DND-41 (cell line): ENCODE measurements at regions not wholly inside any gene's neighbourhood (a gene's known extent, or its start where the extent isn't known, plus 50 kb on each side); places are given as distances from the start of the nearest gene placed in this dataset.

Experiments used
- ATAC-seq: fragments of 200-7000 bp; cut with Tn5 transposase; 3 replicates; pipeline ENCODE4 v1.9.1; 2021; ENCODE audit warnings: low read depth; ENCODE audit not compliant: insufficient read depth
- DNase-seq: peaks from one replicate; pipeline ENCODE4 v3.0.0-alpha.2; 2020
- H2AFZ ChIP-seq: 2 replicates; pipeline ENCODE4 v1.6.0; 2012; ENCODE audit warnings: low read depth, low read length
- H3K27ac ChIP-seq: 2 replicates; pipeline ENCODE4 v1.5.1; 2012; ENCODE audit warnings: low read length, inconsistent platforms
- H3K27me3 ChIP-seq: fragments of 200-600 bp; sonication (generic); 2 replicates; pipeline ENCODE4 v1.6.0; 2012; ENCODE audit warnings: low read length, mild to moderate bottlenecking, inconsistent platforms; ENCODE audit not compliant: insufficient read depth, poor library complexity
- H3K36me3 ChIP-seq: 2 replicates; pipeline ENCODE4 v1.5.1; 2012; ENCODE audit warnings: low read length, inconsistent platforms; ENCODE audit not compliant: insufficient read depth
- H3K4me1 ChIP-seq: 2 replicates; pipeline ENCODE4 v1.5.1; 2012; ENCODE audit warnings: mild to moderate bottlenecking, low read length; ENCODE audit not compliant: insufficient read depth
- H3K4me2 ChIP-seq: 2 replicates; pipeline ENCODE4 v1.6.0; 2012; ENCODE audit warnings: mild to moderate bottlenecking, moderate library complexity, low read length, inconsistent platforms; ENCODE audit not compliant: insufficient read depth
- H3K4me3 ChIP-seq, 2 experiments: fragments of 200-600 bp in 1 of 2; shearing (Covaris generic) in 1 of 2; 2 replicates each; pipeline ENCODE4 v1.5.1; 2012 to 2016; ENCODE audit warnings: inconsistent platforms in 2 of 2, low read length in 2 of 2, mild to moderate bottlenecking in 2 of 2, low read depth in 1 of 2, moderate library complexity in 1 of 2
- H3K79me2 ChIP-seq: 2 replicates; pipeline ENCODE4 v1.6.0; 2012; ENCODE audit warnings: low read length, inconsistent platforms; ENCODE audit not compliant: insufficient read depth
- H3K9ac ChIP-seq: 2 replicates; pipeline ENCODE4 v1.6.0; 2012; ENCODE audit warnings: low read depth, mild to moderate bottlenecking, inconsistent platforms, low read length, moderate library complexity
- H3K9me3 ChIP-seq: 2 replicates; pipeline ENCODE4 v1.5.1; 2012; ENCODE audit warnings: low read length, moderate library complexity, mild to moderate bottlenecking, inconsistent platforms; ENCODE audit not compliant: insufficient read depth, severe bottlenecking
- H4K20me1 ChIP-seq: 2 replicates; pipeline ENCODE4 v1.6.0; 2012; ENCODE audit warnings: low read length; ENCODE audit not compliant: insufficient read depth
- CTCF ChIP-seq: IDR thresholded peaks from 2 replicates; pipeline ENCODE4 v1.5.1; 2012; ENCODE audit warnings: borderline replicate concordance, low read length, moderate library complexity, mild to moderate bottlenecking; ENCODE audit not compliant: poor library complexity, severe bottlenecking; ENCODE audit errors: extremely low read depth
- EZH2 ChIP-seq: IDR thresholded peaks from 3 replicates; pipeline ENCODE4 v1.6.1; 2012; ENCODE audit warnings: borderline replicate concordance, low read depth, mild to moderate bottlenecking, moderate library complexity, low read length, inconsistent platforms; ENCODE audit not compliant: severe bottlenecking

GRCh38 chr12:105626653-105627052, 296.2 kb downstream of the C12orf75 start:
- Histone ChIP-seq H3K4me1 (no peaks in the 10 kb centered on the region), H3K4me2 (no peak overlapping the region), H3K27ac (no peak overlapping the region), H3K27me3 (peaks cover 6% of the 10 kb centered on the region), H2AFZ (no peak overlapping the region), H3K9ac (no peak overlapping the region), H4K20me1 (no peaks in the 10 kb centered on the region), H3K9me3 (no peaks in the 10 kb centered on the region), H3K36me3 (no peaks in the 10 kb centered on the region), H3K4me3 (no peak overlapping the region), H3K79me2 (no peaks in the 10 kb centered on the region)
- no peak for TF ChIP-seq CTCF
- TF ChIP-seq EZH2: no peak
- DNase-seq (no peak), ATAC-seq (no peak)

GRCh38 chr12:105637470-105637869, 307.0 kb downstream of the C12orf75 start:
- Histone ChIP-seq H4K20me1 (no peaks in the 10 kb centered on the region), H3K9ac (no peak overlapping the region), H3K27me3 (no peaks in the 10 kb centered on the region), H3K79me2 (no peaks in the 10 kb centered on the region), H3K36me3 (no peaks in the 10 kb centered on the region), H3K4me2 (no peak overlapping the region), H3K9me3 (no peaks in the 10 kb centered on the region), H3K4me1 (no peaks in the 10 kb centered on the region), H3K4me3 (no peak overlapping the region), H3K27ac (no peak overlapping the region), H2AFZ (no peak overlapping the region)
- no peak for DNase-seq
- no peak for TF ChIP-seq EZH2
- no peak for TF ChIP-seq CTCF
- no peak for ATAC-seq

GRCh38 chr12:105640761-105641160, 310.3 kb downstream of the C12orf75 start:
- Histone ChIP-seq H3K79me2 (no peaks in the 10 kb centered on the region), H4K20me1 (no peaks in the 10 kb centered on the region), H3K4me2 (no peak overlapping the region), H3K9me3 (no peaks in the 10 kb centered on the region), H3K27me3 (no peaks in the 10 kb centered on the region), H2AFZ (no peak overlapping the region), H3K4me1 (no peaks in the 10 kb centered on the region), H3K9ac (no peak overlapping the region), H3K27ac (no peak overlapping the region), H3K36me3 (no peaks in the 10 kb centered on the region), H3K4me3 (no peak overlapping the region)
- TF ChIP-seq CTCF (no peak), EZH2 (no peak)
- ATAC-seq: no peak
- DNase-seq: no peak

- no peaks in the 10 kb centered on the region for H4K20me1 ChIP-seq
- H3K9ac ChIP-seq: no peak overlapping the region
- H3K4me1 ChIP-seq: no peaks in the 10 kb centered on the region
- DNase-seq (no peak), ATAC-seq (no peak)
- H2AFZ ChIP-seq: no peak overlapping the region
- H3K4me2 ChIP-seq: no peak overlapping the region
- H3K36me3 ChIP-seq: no peaks in the 10 kb centered on the region
- no peaks in the 10 kb centered on the region for H3K79me2 ChIP-seq
- TF ChIP-seq CTCF (no peak), EZH2 (no peak)
- no peak overlapping the region for H3K27ac ChIP-seq
- H3K27me3 ChIP-seq: no peaks in the 10 kb centered on the region
- no peaks in the 10 kb centered on the region for H3K9me3 ChIP-seq
- H3K4me3 ChIP-seq: no peak overlapping the region
Measured at GRCh38 chr12:105641749-105642148, 311.3 kb downstream of the C12orf75 start.
